ENCODE measurements at regions not wholly inside any gene's neighbourhood (a gene's known extent, or its start where the extent isn't known, plus 50 kb on each side); places are given as distances from the start of the nearest gene placed in this dataset.

DNA sequence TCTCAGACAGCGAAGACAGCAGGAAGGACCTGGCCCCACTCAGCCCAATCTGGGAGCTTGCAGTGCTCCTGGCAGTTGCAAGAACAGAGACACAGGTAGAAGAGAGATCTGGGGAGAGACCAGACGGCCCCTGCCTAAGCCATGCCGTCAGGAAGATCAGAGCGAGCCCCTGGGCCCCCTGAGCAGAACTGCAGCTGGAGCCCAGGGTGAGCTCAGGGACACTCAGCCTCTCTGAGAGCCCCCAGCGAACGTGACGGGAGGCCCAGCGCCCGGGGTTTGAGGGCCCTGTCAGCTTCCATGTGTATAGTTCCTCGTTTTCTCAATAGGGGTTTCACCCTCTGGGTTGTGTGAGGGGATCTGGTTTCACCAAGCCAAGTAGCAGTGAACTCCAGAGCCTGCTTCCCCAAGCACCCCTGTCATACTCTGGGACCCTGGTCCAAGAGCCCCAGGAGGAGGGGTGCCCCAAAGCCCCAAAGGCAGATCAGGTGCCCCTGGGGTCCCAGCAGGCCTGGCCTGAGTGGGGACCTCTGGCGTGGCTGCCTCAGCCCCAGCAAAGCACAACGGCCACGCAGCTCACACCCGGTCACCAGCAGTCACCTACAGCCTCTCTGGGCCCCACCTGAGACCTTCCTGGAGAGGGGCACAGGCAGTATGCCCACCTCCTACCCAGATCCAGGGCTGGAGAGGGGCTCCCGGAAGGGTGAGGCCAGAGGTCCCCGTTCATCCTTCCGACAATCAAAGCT is 431.3 kb upstream of the MYT1L start:
- Histone ChIP-seq H3K9me3 (ENCODE audit: low read depth, low read length) (no peaks in the 10 kb centered on the region), H3K4me3 (ENCODE audit: insufficient read depth, low read length) (no peak overlapping the region), H3K4me2 (ENCODE audit: insufficient read depth, low read length) (no peak overlapping the region), H3K36me3 (ENCODE audit: insufficient read depth, low read length) (no peaks in the 10 kb centered on the region), H2AFZ (ENCODE audit: low read length) (no peak overlapping the region), H4K20me1 (ENCODE audit: insufficient read depth, low read length) (no peaks in the 10 kb centered on the region), H3K27me3 (ENCODE audit: insufficient read depth, low read length) (no peaks in the 10 kb centered on the region), H3K79me2 (ENCODE audit: insufficient read depth, low read length) (no peaks in the 10 kb centered on the region), H3K4me1 (ENCODE audit: insufficient read depth, low read length) (no peaks in the 10 kb centered on the region), H3K27ac (ENCODE audit: low read depth, low read length) (no peak overlapping the region)
- TF ChIP-seq, protein P1, sequence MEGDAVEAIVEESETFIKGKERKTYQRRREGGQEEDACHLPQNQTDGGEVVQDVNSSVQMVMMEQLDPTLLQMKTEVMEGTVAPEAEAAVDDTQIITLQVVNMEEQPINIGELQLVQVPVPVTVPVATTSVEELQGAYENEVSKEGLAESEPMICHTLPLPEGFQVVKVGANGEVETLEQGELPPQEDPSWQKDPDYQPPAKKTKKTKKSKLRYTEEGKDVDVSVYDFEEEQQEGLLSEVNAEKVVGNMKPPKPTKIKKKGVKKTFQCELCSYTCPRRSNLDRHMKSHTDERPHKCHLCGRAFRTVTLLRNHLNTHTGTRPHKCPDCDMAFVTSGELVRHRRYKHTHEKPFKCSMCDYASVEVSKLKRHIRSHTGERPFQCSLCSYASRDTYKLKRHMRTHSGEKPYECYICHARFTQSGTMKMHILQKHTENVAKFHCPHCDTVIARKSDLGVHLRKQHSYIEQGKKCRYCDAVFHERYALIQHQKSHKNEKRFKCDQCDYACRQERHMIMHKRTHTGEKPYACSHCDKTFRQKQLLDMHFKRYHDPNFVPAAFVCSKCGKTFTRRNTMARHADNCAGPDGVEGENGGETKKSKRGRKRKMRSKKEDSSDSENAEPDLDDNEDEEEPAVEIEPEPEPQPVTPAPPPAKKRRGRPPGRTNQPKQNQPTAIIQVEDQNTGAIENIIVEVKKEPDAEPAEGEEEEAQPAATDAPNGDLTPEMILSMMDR (IDR thresholded peaks at IDR 0.05; ENCODE audit: extremely low read depth, low read depth, low read length): no peak
- no peak for DNase-seq (ENCODE audit: insufficient read length, low spot score, missing footprints)

DNA sequence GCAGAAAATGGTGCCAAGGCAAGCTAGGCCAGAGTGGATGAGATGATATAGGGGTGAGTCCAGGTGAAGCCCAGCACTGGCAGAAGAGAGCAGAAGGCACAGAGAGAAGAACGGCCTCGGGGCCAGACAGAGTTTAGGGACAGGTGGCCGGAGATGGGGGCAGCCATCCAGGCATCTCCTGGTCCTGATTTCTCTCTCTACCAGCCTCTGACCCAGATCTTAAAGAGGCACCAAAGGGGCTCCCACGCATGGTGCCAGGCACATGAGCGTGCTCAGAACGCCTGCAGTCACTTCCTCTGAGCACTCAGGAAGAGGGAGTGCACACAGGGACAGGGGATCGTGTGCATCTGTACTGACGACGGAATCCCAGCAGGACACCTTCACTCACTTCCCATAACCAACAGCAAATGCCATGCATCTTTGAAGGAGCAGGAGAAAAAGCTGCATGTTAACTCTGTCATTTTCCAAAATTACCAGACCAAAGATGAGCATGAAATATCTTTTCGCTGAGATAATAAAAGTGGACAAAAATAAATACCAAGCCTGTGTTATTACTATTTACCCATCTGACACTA is 427.8 kb upstream of the MYT1L start:
- no peaks in the 10 kb centered on the region for H3K9me3 ChIP-seq (ENCODE audit: low read depth, low read length)

DNA sequence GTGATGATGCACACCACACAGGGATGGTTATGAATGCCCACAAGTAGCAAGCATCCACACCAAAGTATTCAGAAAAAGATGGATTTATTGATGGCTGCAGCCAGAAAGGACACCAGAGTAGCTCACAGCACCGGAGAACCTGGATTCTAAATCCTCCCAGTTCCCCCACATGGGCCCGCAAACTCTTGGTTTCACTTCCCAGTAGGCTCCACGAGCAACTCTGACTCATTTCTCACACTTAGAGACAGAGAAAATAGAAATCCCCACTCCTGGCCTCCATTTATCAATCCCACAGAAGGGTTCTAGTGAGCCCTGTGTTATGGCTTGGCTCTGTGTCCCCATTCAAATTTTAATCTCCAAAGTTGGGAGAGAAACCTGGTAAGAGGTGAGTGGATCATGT is 426.7 kb upstream of the MYT1L start:
- H3K27ac ChIP-seq (ENCODE audit: low read depth, low read length): no peak overlapping the region
- no peaks in the 10 kb centered on the region for H3K9me3 ChIP-seq (ENCODE audit: low read depth, low read length)
- TF ChIP-seq, protein P1 (IDR thresholded peaks at IDR 0.05; ENCODE audit: extremely low read depth, low read depth, low read length): no peak
- H3K36me3 ChIP-seq (ENCODE audit: insufficient read depth, low read length): no peaks in the 10 kb centered on the region
- no peaks in the 10 kb centered on the region for H3K79me2 ChIP-seq (ENCODE audit: insufficient read depth, low read length)
- no peaks in the 10 kb centered on the region for H4K20me1 ChIP-seq (ENCODE audit: insufficient read depth, low read length)
- no peak overlapping the region for H2AFZ ChIP-seq (ENCODE audit: low read length)
- H3K27me3 ChIP-seq (ENCODE audit: insufficient read depth, low read length): no peaks in the 10 kb centered on the region
- no peaks in the 10 kb centered on the region for H3K4me1 ChIP-seq (ENCODE audit: insufficient read depth, low read length)
- H3K4me3 ChIP-seq (ENCODE audit: insufficient read depth, low read length): no peak overlapping the region
- no peak for DNase-seq (ENCODE audit: insufficient read length, low spot score, missing footprints)
- H3K4me2 ChIP-seq (ENCODE audit: insufficient read depth, low read length): no peak overlapping the region

More for the DNA sequence above, 427.8 kb upstream of the MYT1L start:
- no peak for DNase-seq (ENCODE audit: insufficient read length, low spot score, missing footprints)
- no peaks in the 10 kb centered on the region for H4K20me1 ChIP-seq (ENCODE audit: insufficient read depth, low read length)
- H3K27ac ChIP-seq (ENCODE audit: low read depth, low read length): no peak overlapping the region
- H3K4me1 ChIP-seq (ENCODE audit: insufficient read depth, low read length): no peaks in the 10 kb centered on the region
- H3K4me3 ChIP-seq (ENCODE audit: insufficient read depth, low read length): no peak overlapping the region
- no peak overlapping the region for H2AFZ ChIP-seq (ENCODE audit: low read length)
- no peaks in the 10 kb centered on the region for H3K27me3 ChIP-seq (ENCODE audit: insufficient read depth, low read length)
- H3K36me3 ChIP-seq (ENCODE audit: insufficient read depth, low read length): no peaks in the 10 kb centered on the region
- no peak overlapping the region for H3K4me2 ChIP-seq (ENCODE audit: insufficient read depth, low read length)
- no peaks in the 10 kb centered on the region for H3K79me2 ChIP-seq (ENCODE audit: insufficient read depth, low read length)
- TF ChIP-seq, protein P1 (IDR thresholded peaks at IDR 0.05; ENCODE audit: extremely low read depth, low read depth, low read length): no peak

DNA sequence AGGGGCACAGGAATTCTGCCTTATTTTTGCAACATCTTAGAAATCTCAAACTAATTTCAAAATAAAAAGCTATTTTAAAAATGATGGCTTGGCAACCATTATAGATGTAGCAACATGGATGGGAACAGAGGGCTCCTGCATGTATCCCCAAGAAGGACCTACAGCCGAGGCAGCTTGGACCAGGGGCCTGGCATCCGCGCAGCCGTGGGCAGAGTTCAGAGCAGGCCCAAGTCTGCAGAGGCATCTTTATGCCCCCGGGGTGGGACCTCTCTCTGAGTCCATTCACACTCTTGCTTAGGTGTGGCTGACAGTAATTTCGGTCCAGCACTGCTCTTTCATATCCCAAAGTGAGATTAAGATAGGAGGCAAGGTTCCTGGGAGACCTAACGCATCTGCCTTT is 425.8 kb upstream of the MYT1L start:
- Histone ChIP-seq H3K36me3 (ENCODE audit: insufficient read depth, low read length) (no peaks in the 10 kb centered on the region), H4K20me1 (ENCODE audit: insufficient read depth, low read length) (no peaks in the 10 kb centered on the region), H3K27ac (ENCODE audit: low read depth, low read length) (no peak overlapping the region), H3K9me3 (ENCODE audit: low read depth, low read length) (no peaks in the 10 kb centered on the region), H3K27me3 (ENCODE audit: insufficient read depth, low read length) (no peaks in the 10 kb centered on the region), H2AFZ (ENCODE audit: low read length) (no peak overlapping the region), H3K79me2 (ENCODE audit: insufficient read depth, low read length) (no peaks in the 10 kb centered on the region), H3K4me2 (ENCODE audit: insufficient read depth, low read length) (no peak overlapping the region), H3K4me3 (ENCODE audit: insufficient read depth, low read length) (no peak overlapping the region), H3K4me1 (ENCODE audit: insufficient read depth, low read length) (no peaks in the 10 kb centered on the region)
- no peak for DNase-seq (ENCODE audit: insufficient read length, low spot score, missing footprints)
- TF ChIP-seq, protein P1 (IDR thresholded peaks at IDR 0.05; ENCODE audit: extremely low read depth, low read depth, low read length): no peak

All from osteoblast (primary cell).